HEK293 (cell line): ENCODE measurements at regions not wholly inside any gene's neighbourhood (a gene's known extent, or its start where the extent isn't known, plus 50 kb on each side); places are given as distances from the start of the nearest gene placed in this dataset.

Experiments
- CTCF ChIA-PET: fragments of 350-600 bp; formaldehyde crosslinking; extraction: SDS; loops from one replicate; lab custom pipeline; 2021; ENCODE audit warnings: antibody characterized with exemption; lab: Yijun Ruan, JAX
- POLR2A ChIA-PET: fragments of 300-600 bp; formaldehyde crosslinking; extraction: SDS; loops from one replicate; lab custom pipeline; 2020; ENCODE audit warnings: antibody characterized with exemption, inconsistent platforms; lab: Yijun Ruan, JAX
- H3K27ac ChIP-seq: fragments of 200-500 bp; sonication (Bioruptor generic); 2 replicates; pipeline ENCODE4 v1.5.1; 2014; ENCODE audit warnings: low read depth, low read length, control low read depth, inconsistent platforms; ENCODE audit errors: extremely low read depth
- H3K36me3 ChIP-seq, 2 experiments: fragments of 200-500 bp in 1 of 2; sonication (Bioruptor generic) in 1 of 2; 1 replicate in 1 of 2; 2 replicates in 1 of 2; pipeline ENCODE4 v1.5.1; 2014 to 2017; ENCODE audit warnings: inconsistent platforms in 2 of 2, low read length in 2 of 2; ENCODE audit not compliant: control insufficient read depth in 2 of 2, insufficient read depth in 1 of 2
- H3K4me1 ChIP-seq: fragments of 200-500 bp; sonication (Bioruptor generic); 2 replicates; pipeline ENCODE4 v1.5.1; 2014; ENCODE audit warnings: mild to moderate bottlenecking, low read length, inconsistent platforms; ENCODE audit not compliant: control insufficient read depth, insufficient read depth
- H3K4me3 ChIP-seq: 2 replicates; pipeline ENCODE4 v1.5.1; 2011; ENCODE audit warnings: low read depth, mild to moderate bottlenecking, control low read depth, low read length, moderate library complexity
- H3K9me3 ChIP-seq: fragments of 200-500 bp; sonication (Bioruptor generic); 2 replicates; pipeline ENCODE4 v1.5.1; 2014; ENCODE audit warnings: low read depth, low read length, inconsistent platforms; ENCODE audit not compliant: control insufficient read depth, insufficient read depth
- BCL11B ChIP-seq: fragments of 450-650 bp; formaldehyde crosslinking; IDR thresholded peaks from 2 replicates; pipeline ENCODE4 v1.5.1; 2016; ENCODE audit warnings: low read depth, missing biosample characterization, missing genetic modification characterization
- HIC1 ChIP-seq: fragments of 450-650 bp; formaldehyde crosslinking; IDR thresholded peaks from 2 replicates; pipeline ENCODE4 v1.5.1; 2016; ENCODE audit warnings: missing biosample characterization, missing genetic modification characterization
- HOXD13 ChIP-seq: sonication (generic); formaldehyde crosslinking; IDR thresholded peaks from 2 replicates; pipeline ENCODE4 v1.8.0; 2022; ENCODE audit warnings: missing genetic modification reagents, borderline replicate concordance
- MEIS1 ChIP-seq: sonication (generic); formaldehyde crosslinking; IDR thresholded peaks from 2 replicates; pipeline ENCODE4 v1.8.1; 2022; ENCODE audit warnings: missing genetic modification reagents, mild to moderate bottlenecking, borderline replicate concordance
- OVOL3 ChIP-seq: fragments of 450-650 bp; formaldehyde crosslinking; IDR thresholded peaks from 2 replicates; pipeline ENCODE4 v1.5.1; 2016; ENCODE audit warnings: missing biosample characterization, missing genetic modification characterization
- PATZ1 ChIP-seq: fragments of 450-650 bp; formaldehyde crosslinking; IDR thresholded peaks from 2 replicates; pipeline ENCODE4 v1.5.1; 2016; ENCODE audit warnings: missing biosample characterization, missing genetic modification characterization
- PRDM1 ChIP-seq: fragments of 450-650 bp; formaldehyde crosslinking; IDR thresholded peaks from 2 replicates; pipeline ENCODE4; 2016; ENCODE audit warnings: missing biosample characterization, missing genetic modification characterization
- RBAK ChIP-seq: fragments of 450-650 bp; formaldehyde crosslinking; IDR thresholded peaks from 2 replicates; pipeline ENCODE4 v1.5.1; 2016; ENCODE audit warnings: missing biosample characterization, missing genetic modification characterization
- SALL2 ChIP-seq: fragments of 450-650 bp; formaldehyde crosslinking; IDR thresholded peaks from 2 replicates; pipeline ENCODE4 v1.5.0; 2017; ENCODE audit warnings: missing biosample characterization, mild to moderate bottlenecking, missing genetic modification characterization, borderline replicate concordance
- SCRT1 ChIP-seq: fragments of 450-650 bp; formaldehyde crosslinking; IDR thresholded peaks from 2 replicates; pipeline ENCODE4 v1.5.1; 2016; ENCODE audit warnings: missing biosample characterization, missing genetic modification characterization, borderline replicate concordance
- TCF7L2 ChIP-seq: IDR thresholded peaks from 2 replicates; pipeline ENCODE4 v1.6.1; 2011; ENCODE audit warnings: low read depth, mild to moderate bottlenecking, inconsistent platforms, low read length, moderate library complexity, borderline replicate concordance
- TRIM28 ChIP-seq: IDR thresholded peaks from 2 replicates; pipeline ENCODE4 v1.6.1; 2011; ENCODE audit warnings: low read length, control low read depth, borderline replicate concordance
- WT1 ChIP-seq: fragments of 450-650 bp; formaldehyde crosslinking; IDR thresholded peaks from 2 replicates; pipeline ENCODE4 v1.5.1; 2016; ENCODE audit warnings: missing biosample characterization, missing genetic modification characterization
- ZBTB17 ChIP-seq: fragments of 450-650 bp; formaldehyde crosslinking; IDR thresholded peaks from 2 replicates; pipeline ENCODE4 v1.5.1; 2016; ENCODE audit warnings: missing biosample characterization, missing genetic modification characterization
- ZBTB21 ChIP-seq: fragments of 450-650 bp; formaldehyde crosslinking; IDR thresholded peaks from 2 replicates; pipeline ENCODE4 v1.5.1; 2017; ENCODE audit warnings: missing biosample characterization, missing genetic modification characterization
- ZFP37 ChIP-seq: fragments of 450-650 bp; formaldehyde crosslinking; IDR thresholded peaks from 2 replicates; pipeline ENCODE4 v1.5.1; 2016; ENCODE audit warnings: missing biosample characterization, missing genetic modification characterization
- ZNF211 ChIP-seq: fragments of 450-650 bp; formaldehyde crosslinking; IDR thresholded peaks from 2 replicates; pipeline ENCODE4 v1.5.1; 2016; ENCODE audit warnings: low read depth, missing biosample characterization, missing genetic modification characterization
- ZNF292 ChIP-seq: fragments of 450-650 bp; formaldehyde crosslinking; IDR thresholded peaks from 2 replicates; pipeline ENCODE4 v1.5.1; 2016; ENCODE audit warnings: low read depth, missing biosample characterization, missing genetic modification characterization, borderline replicate concordance
- ZNF366 ChIP-seq: fragments of 450-650 bp; formaldehyde crosslinking; conservative IDR thresholded peaks from 2 replicates; pipeline ENCODE4 v1.5.1; 2016; ENCODE audit warnings: missing biosample characterization, missing genetic modification characterization
- ZNF544 ChIP-seq: fragments of 450-650 bp; formaldehyde crosslinking; IDR thresholded peaks from 2 replicates; pipeline ENCODE4 v1.5.0; 2017; ENCODE audit warnings: missing biosample characterization, missing genetic modification characterization
- ZNF585B ChIP-seq: fragments of 450-650 bp; formaldehyde crosslinking; IDR thresholded peaks from 2 replicates; pipeline ENCODE4 v1.5.1; 2016; ENCODE audit warnings: missing biosample characterization, missing genetic modification characterization
- ZNF621 ChIP-seq: fragments of 450-650 bp; formaldehyde crosslinking; IDR thresholded peaks from 2 replicates; pipeline ENCODE4 v1.5.1; 2017; ENCODE audit warnings: missing biosample characterization, missing genetic modification characterization
- ZNF623 ChIP-seq: fragments of 450-650 bp; formaldehyde crosslinking; IDR thresholded peaks from 2 replicates; pipeline ENCODE4 v1.5.1; 2016; ENCODE audit warnings: missing biosample characterization, missing genetic modification characterization
- ZNF664 ChIP-seq: fragments of 450-650 bp; formaldehyde crosslinking; IDR thresholded peaks from 2 replicates; pipeline ENCODE4 v1.5.1; 2016; ENCODE audit warnings: missing biosample characterization, missing genetic modification characterization
- ZNF701 ChIP-seq: fragments of 450-650 bp; formaldehyde crosslinking; IDR thresholded peaks from 2 replicates; pipeline ENCODE4 v1.5.1; 2016; ENCODE audit warnings: missing biosample characterization, missing genetic modification characterization
- ZNF768 ChIP-seq: fragments of 450-650 bp; formaldehyde crosslinking; IDR thresholded peaks from 2 replicates; pipeline ENCODE4 v1.5.1; 2018; ENCODE audit warnings: missing biosample characterization, mild to moderate bottlenecking, missing genetic modification characterization
- ZNF792 ChIP-seq: fragments of 450-650 bp; formaldehyde crosslinking; IDR thresholded peaks from 2 replicates; pipeline ENCODE4 v1.5.1; 2016; ENCODE audit warnings: missing biosample characterization, missing genetic modification characterization
- TF ChIP-seq, protein P1 (sequence below): fragments of 450-650 bp; formaldehyde crosslinking; IDR thresholded peaks from 2 replicates; pipeline ENCODE4 v1.5.1; 2016; ENCODE audit warnings: missing biosample characterization, missing genetic modification characterization, borderline replicate concordance

GRCh38 chr10:90588222-90588621 lies 269.6 kb downstream of the HTR7 start:
- CTCF ChIA-PET = no interaction called here
- no peak overlapping the region for H3K4me3 ChIP-seq
- POLR2A ChIA-PET = no interaction called here
- no peaks in the 10 kb centered on the region for H3K9me3 ChIP-seq
- H3K4me1 ChIP-seq = peaks cover 32% of the 10 kb centered on the region
- H3K36me3 ChIP-seq = no peaks in the 10 kb centered on the region
- H3K27ac ChIP-seq = no peak overlapping the region
- TF ChIP-seq ZNF623 (peak; percentile 90), PRDM1 (tag by site-specific recombination) (no peak), ZNF585B (tag by site-specific recombination) (no peak), MEIS1 (CRISPR knock-in tag) (no peak), SALL2 (tag by site-specific recombination) (no peak)

GRCh38 chr10:90589825-90590224 lies 268.0 kb downstream of the HTR7 start:
- H3K9me3 ChIP-seq = no peaks in the 10 kb centered on the region
- H3K4me3 ChIP-seq = no peak overlapping the region
- TF ChIP-seq ZNF701 (no peak), ZNF621 (tag by site-specific recombination) (no peak), ZNF292 (no peak), ZBTB21 (no peak), ZNF366 (no peak), HOXD13 (CRISPR knock-in tag) (no peak), ZNF792 (no peak), ZBTB17 (tag by site-specific recombination) (no peak), BCL11B (tag by site-specific recombination) (no peak), ZNF664 (no peak), ZNF211 (tag by site-specific recombination) (no peak), ZNF768 (no peak), SALL2 (tag by site-specific recombination) (no peak), ZNF544 (tag by site-specific recombination) (no peak)
- TF ChIP-seq, protein P1, sequence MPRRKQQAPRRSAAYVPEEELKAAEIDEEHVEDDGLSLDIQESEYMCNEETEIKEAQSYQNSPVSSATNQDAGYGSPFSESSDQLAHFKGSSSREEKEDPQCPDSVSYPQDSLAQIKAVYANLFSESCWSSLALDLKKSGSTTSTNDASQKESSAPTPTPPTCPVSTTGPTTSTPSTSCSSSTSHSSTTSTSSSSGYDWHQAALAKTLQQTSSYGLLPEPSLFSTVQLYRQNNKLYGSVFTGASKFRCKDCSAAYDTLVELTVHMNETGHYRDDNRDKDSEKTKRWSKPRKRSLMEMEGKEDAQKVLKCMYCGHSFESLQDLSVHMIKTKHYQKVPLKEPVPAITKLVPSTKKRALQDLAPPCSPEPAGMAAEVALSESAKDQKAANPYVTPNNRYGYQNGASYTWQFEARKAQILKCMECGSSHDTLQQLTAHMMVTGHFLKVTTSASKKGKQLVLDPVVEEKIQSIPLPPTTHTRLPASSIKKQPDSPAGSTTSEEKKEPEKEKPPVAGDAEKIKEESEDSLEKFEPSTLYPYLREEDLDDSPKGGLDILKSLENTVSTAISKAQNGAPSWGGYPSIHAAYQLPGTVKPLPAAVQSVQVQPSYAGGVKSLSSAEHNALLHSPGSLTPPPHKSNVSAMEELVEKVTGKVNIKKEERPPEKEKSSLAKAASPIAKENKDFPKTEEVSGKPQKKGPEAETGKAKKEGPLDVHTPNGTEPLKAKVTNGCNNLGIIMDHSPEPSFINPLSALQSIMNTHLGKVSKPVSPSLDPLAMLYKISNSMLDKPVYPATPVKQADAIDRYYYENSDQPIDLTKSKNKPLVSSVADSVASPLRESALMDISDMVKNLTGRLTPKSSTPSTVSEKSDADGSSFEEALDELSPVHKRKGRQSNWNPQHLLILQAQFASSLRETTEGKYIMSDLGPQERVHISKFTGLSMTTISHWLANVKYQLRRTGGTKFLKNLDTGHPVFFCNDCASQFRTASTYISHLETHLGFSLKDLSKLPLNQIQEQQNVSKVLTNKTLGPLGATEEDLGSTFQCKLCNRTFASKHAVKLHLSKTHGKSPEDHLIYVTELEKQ (tag by site-specific recombination) = no peak
- POLR2A ChIA-PET = no interaction called here
- CTCF ChIA-PET = interaction anchor here (0.6 to 3.6 kb wide), 4 partner anchors 301 to 442 kb away, joined by 3 to 19 read pairs (median 4); no protein-coding TSS in a partner anchor
- no peaks in the 10 kb centered on the region for H3K36me3 ChIP-seq
- H3K27ac ChIP-seq = no peak overlapping the region
- peaks cover 32% of the 10 kb centered on the region for H3K4me1 ChIP-seq

DNA sequence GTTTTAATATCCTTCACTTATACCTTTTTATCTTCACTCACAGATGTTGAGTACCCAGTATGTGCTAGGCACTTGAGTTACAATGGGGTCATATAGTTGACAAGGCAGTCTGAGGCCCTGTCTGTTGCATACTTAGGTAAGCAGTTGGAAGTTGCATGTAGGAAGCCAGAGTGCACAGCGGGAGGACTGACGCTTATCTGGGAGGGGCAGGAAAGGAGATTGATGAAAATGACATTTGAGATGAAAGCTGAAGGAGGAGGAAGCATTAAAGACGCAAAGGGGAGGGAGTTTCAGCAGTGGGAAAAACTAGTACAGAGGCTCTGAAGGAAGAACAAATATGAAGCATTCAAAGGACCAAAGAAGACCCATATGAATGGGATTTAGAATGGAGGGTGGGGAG lies 266.2 kb downstream of the HTR7 start:
- Histone ChIP-seq H3K4me3 (no peak overlapping the region), H3K9me3 (no peaks in the 10 kb centered on the region), H3K27ac (no peak overlapping the region), H3K36me3 (no peaks in the 10 kb centered on the region), H3K4me1 (peaks cover 32% of the 10 kb centered on the region)
- ChIA-PET POLR2A (no interaction called here), CTCF (interaction anchor here (0.6 to 3.6 kb wide), 7 partner anchors 9 to 797 kb away, joined by 3 to 19 read pairs (median 5); no protein-coding TSS in a partner anchor)
- TF ChIP-seq TCF7L2 = 0 out of 2 replicates have a peak, but pooled peaks have one; percentile 47
- TF ChIP-seq HIC1 = peak; percentile 75
- TF ChIP-seq WT1 = peak; percentile 75
- TF ChIP-seq OVOL3 (tag by site-specific recombination) = no peak
- TF ChIP-seq PATZ1 = no peak
- 0 out of 2 replicates have a peak, but pooled peaks have one; percentile 33 for TF ChIP-seq ZFP37 (tag by site-specific recombination)
- peak; percentile 50; the same call in 1 of the 2 replicates for TF ChIP-seq TRIM28
- TF ChIP-seq RBAK (tag by site-specific recombination) = no peak
- TF ChIP-seq SCRT1 (tag by site-specific recombination) = 0 out of 2 replicates have a peak, but pooled peaks have one; percentile 10
